Mucosa of descending colon (tissue), 3 donors: ENCODE measurements at regions not wholly inside any gene's neighbourhood (a gene's known extent, or its start where the extent isn't known, plus 50 kb on each side); places are given as distances from the start of the nearest gene placed in this dataset.
A peak's percentile ranks its signal among the peaks of the same experiment; 100 is the strongest.

ENCODE experiments used
- ATAC-seq: fragments of 200-7000 bp; cut with Tn5 transposase; one replicate; pipeline ENCODE4 v1.9.1; 2020; ENCODE audit warnings: mild to moderate bottlenecking, moderate library complexity
- DNase-seq, 3 donors: peaks; one replicate each; pipeline ENCODE4 v3.0.0-alpha.2; 2020
- H3K36me3 ChIP-seq: fragments of 200-600 bp; one replicate; pipeline ENCODE4 v1.8.0; 2021; ENCODE audit warnings: low read depth, mild to moderate bottlenecking
- H3K4me1 ChIP-seq: fragments of 200-600 bp; one replicate; pipeline ENCODE4 v1.8.0; 2021; ENCODE audit warnings: low read depth, mild to moderate bottlenecking
- H3K4me3 ChIP-seq: fragments of 200-600 bp; one replicate; pipeline ENCODE4 v1.8.0; 2021; ENCODE audit warnings: mild to moderate bottlenecking
- H3K9me3 ChIP-seq: fragments of 200-600 bp; one replicate; pipeline ENCODE4 v1.8.0; 2021; ENCODE audit warnings: mild to moderate bottlenecking
- CTCF ChIP-seq: fragments of 200-600 bp; IDR thresholded peaks from one replicate; pipeline ENCODE4 v1.8.0; 2022; ENCODE audit warnings: antibody characterized with exemption, mild to moderate bottlenecking
- intact Hi-C, 2 donors: fragments of 100-400 bp; cut with DNase I in 1 of 2; cut with micrococcal nuclease in 1 of 2; formaldehyde crosslinking; loops; one replicate each; pipeline versions ENCODE4 v1.11.0 to v1.11.1; 2022; cut with DNase I, micrococcal nuclease
- donor health status: DM: no; HTN: no; CAD: no; lungs with moderate emphysema.
- donor health status: DM: no; HTN: no; CAD: no.
- donor health status: DM: no; HTN: yes; CAD: no.

- intact Hi-C loops, result no loop called here
- no peak for ATAC-seq
- H3K4me3 ChIP-seq, result no peak overlapping the region
Observed at GRCh38 chr17:77861981-77862645, 96.4 kb upstream of the TNRC6C start.

GRCh38 chr17:77862890-77863813 lies 95.4 kb upstream of the TNRC6C start:
- Histone ChIP-seq H3K9me3 (no peaks in the 10 kb centered on the region), H3K4me1 (peaks cover 18% of the 10 kb centered on the region), H3K36me3 (no peaks in the 10 kb centered on the region), H3K4me3 (no peak overlapping the region)
- ATAC-seq (no peak), DNase-seq (peak in 2 of 3 donors; percentile 48 to 57)
- TF ChIP-seq CTCF, result no peak
- intact Hi-C loops, result no loop called here

More at GRCh38 chr17:77861981-77862645, 96.4 kb upstream of the TNRC6C start:
- Histone ChIP-seq H3K4me1 (peaks cover 18% of the 10 kb centered on the region), H3K9me3 (no peaks in the 10 kb centered on the region), H3K36me3 (no peaks in the 10 kb centered on the region)
- peak in 1 of 3 donors; percentile 20 for DNase-seq
- TF ChIP-seq CTCF, result no peak

GRCh38 chr17:77863814-77864161 lies 94.7 kb upstream of the TNRC6C start:
- intact Hi-C loops, result no loop called here
- H3K4me3 ChIP-seq, result no peak overlapping the region
- no peak for TF ChIP-seq CTCF

GRCh38 chr17:77864234-77865111 lies 94.0 kb upstream of the TNRC6C start:
- peak; percentile 21 for ATAC-seq
- TF ChIP-seq CTCF, result no peak

More at GRCh38 chr17:77863814-77864161, 94.7 kb upstream of the TNRC6C start:
- DNase-seq (peak; percentile 75 to 80 (median 77)), ATAC-seq (peak; percentile 88)
- Histone ChIP-seq H3K4me1 (peaks cover 18% of the 10 kb centered on the region), H3K36me3 (no peaks in the 10 kb centered on the region), H3K9me3 (no peaks in the 10 kb centered on the region)

GRCh38 chr17:77865112-77865611 lies 93.3 kb upstream of the TNRC6C start:
- H3K4me3 ChIP-seq, result no peak overlapping the region
- peaks cover 18% of the 10 kb centered on the region for H3K4me1 ChIP-seq
- ATAC-seq, result no peak
- TF ChIP-seq CTCF, result no peak
- intact Hi-C loops, result no loop called here
- no peaks in the 10 kb centered on the region for H3K36me3 ChIP-seq
- peak in 1 of 3 donors; percentile 55 for DNase-seq
- H3K9me3 ChIP-seq, result no peaks in the 10 kb centered on the region

More at GRCh38 chr17:77864234-77865111, 94.0 kb upstream of the TNRC6C start:
- Histone ChIP-seq H3K4me3 (no peak overlapping the region), H3K36me3 (no peaks in the 10 kb centered on the region), H3K4me1 (peaks cover 18% of the 10 kb centered on the region), H3K9me3 (no peaks in the 10 kb centered on the region)
- intact Hi-C loops, result no loop called here
- DNase-seq, result peak in 2 of 3 donors; percentile 37 to 43
